ENCODE measurements at regions not wholly inside any gene's neighbourhood (a gene's known extent, or its start where the extent isn't known, plus 50 kb on each side); places are given as distances from the start of the nearest gene placed in this dataset.

- DNase-seq (ENCODE audit: low read depth, low spot score) = no peak
- peaks cover 10% of the 10 kb centered on the region; the same call in 1 of the 2 replicates for H3K9me3 ChIP-seq (ENCODE audit: insufficient read depth, low read length)
- no peak for TF ChIP-seq SUZ12 (IDR thresholded peaks at IDR 0.05; ENCODE audit: extremely low read depth, insufficient read depth, insufficient read length)
- TF ChIP-seq YY1 (IDR thresholded peaks at IDR 0.05; ENCODE audit: insufficient read depth, insufficient read length) = no peak
- TF ChIP-seq ZNF274 (IDR thresholded peaks at IDR 0.05; ENCODE audit: low read depth, low read length) = no peak
- no peak overlapping the region for H3K4me3 ChIP-seq (ENCODE audit: insufficient read length, low read depth)
- no peaks in the 10 kb centered on the region for H3K36me3 ChIP-seq (ENCODE audit: insufficient read depth, insufficient read length, low read length)
- H3K4me1 ChIP-seq (ENCODE audit: insufficient read depth, insufficient read length) = no peaks in the 10 kb centered on the region
- H3K27me3 ChIP-seq (ENCODE audit: insufficient read depth, insufficient read length) = no peaks in the 10 kb centered on the region
- no peak overlapping the region for H3K9ac ChIP-seq (ENCODE audit: insufficient read length, low read depth)
These were observed 278.3 kb downstream of the CHL1 start for GRCh38 chr3:474828-475227.

DNA sequence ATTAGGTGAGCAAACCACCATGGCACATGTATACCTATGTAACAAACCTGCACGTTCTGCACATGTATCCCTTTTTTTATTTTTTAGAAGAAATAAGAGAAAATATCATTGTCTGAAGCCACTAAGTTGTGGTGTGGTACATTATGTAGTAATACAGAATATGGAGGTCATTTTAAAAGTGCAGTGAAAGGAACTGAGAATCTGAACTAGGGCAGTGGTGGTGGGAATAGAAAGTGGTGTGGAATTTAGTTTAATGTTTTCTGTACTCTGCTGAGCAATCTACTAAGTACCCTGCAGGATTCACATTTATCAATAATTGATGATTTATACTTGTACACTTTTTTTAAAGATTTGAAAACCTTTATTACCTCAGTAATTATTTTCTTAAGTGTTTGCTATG is 283.5 kb downstream of the CHL1 start:
- H3K4me1 ChIP-seq (ENCODE audit: insufficient read depth, insufficient read length) = no peaks in the 10 kb centered on the region
- TF ChIP-seq SUZ12 (IDR thresholded peaks at IDR 0.05; ENCODE audit: extremely low read depth, insufficient read depth, insufficient read length) (no peak), ZNF274 (IDR thresholded peaks at IDR 0.05; ENCODE audit: low read depth, low read length) (no peak), YY1 (IDR thresholded peaks at IDR 0.05; ENCODE audit: insufficient read depth, insufficient read length) (no peak)
- H3K9ac ChIP-seq (ENCODE audit: insufficient read length, low read depth) = no peak overlapping the region
- H3K4me3 ChIP-seq (ENCODE audit: insufficient read length, low read depth) = no peak overlapping the region
- H3K27me3 ChIP-seq (ENCODE audit: insufficient read depth, insufficient read length) = peaks cover 7% of the 10 kb centered on the region
- no peak for DNase-seq (ENCODE audit: low read depth, low spot score)
- H3K9me3 ChIP-seq (ENCODE audit: insufficient read depth, low read length) = no peaks in the 10 kb centered on the region
- H3K36me3 ChIP-seq (ENCODE audit: insufficient read depth, insufficient read length, low read length) = no peaks in the 10 kb centered on the region

- no peaks in the 10 kb centered on the region for H3K4me1 ChIP-seq (ENCODE audit: insufficient read depth, insufficient read length)
- H3K36me3 ChIP-seq (ENCODE audit: insufficient read depth, insufficient read length, low read length) = no peaks in the 10 kb centered on the region
- H3K27me3 ChIP-seq (ENCODE audit: insufficient read depth, insufficient read length) = peaks cover 7% of the 10 kb centered on the region
- H3K9ac ChIP-seq (ENCODE audit: insufficient read length, low read depth) = no peak overlapping the region
- no peak for DNase-seq (ENCODE audit: low read depth, low spot score)
- H3K4me3 ChIP-seq (ENCODE audit: insufficient read length, low read depth) = no peak overlapping the region
- no peak for TF ChIP-seq SUZ12 (IDR thresholded peaks at IDR 0.05; ENCODE audit: extremely low read depth, insufficient read depth, insufficient read length)
- no peak for TF ChIP-seq YY1 (IDR thresholded peaks at IDR 0.05; ENCODE audit: insufficient read depth, insufficient read length)
- no peak for TF ChIP-seq ZNF274 (IDR thresholded peaks at IDR 0.05; ENCODE audit: low read depth, low read length)
- H3K9me3 ChIP-seq (ENCODE audit: insufficient read depth, low read length) = no peaks in the 10 kb centered on the region
These were observed 284.5 kb downstream of the CHL1 start for GRCh38 chr3:481111-481510.

DNA sequence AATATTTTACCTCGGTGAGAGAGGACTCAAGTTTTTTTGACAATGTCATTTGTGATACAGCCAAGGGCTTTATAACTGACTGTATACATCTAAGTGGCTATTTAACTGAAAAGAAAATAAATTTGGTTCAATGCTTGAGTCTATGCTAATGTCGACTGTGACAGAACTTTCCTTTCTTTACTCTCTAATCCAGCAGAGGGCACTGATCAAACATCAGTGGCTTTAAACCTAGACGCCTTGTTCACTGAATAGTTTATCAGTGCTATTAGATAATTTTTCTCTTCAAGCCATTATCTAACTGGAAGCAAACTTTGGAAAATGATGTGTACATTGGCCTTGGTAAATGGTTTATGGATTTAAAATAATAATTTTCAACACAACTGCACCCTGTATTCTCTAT is 285.1 kb downstream of the CHL1 start:
- DNase-seq (ENCODE audit: low read depth, low spot score) = no peak
- no peak for TF ChIP-seq ZNF274 (IDR thresholded peaks at IDR 0.05; ENCODE audit: low read depth, low read length)
- no peak for TF ChIP-seq SUZ12 (IDR thresholded peaks at IDR 0.05; ENCODE audit: extremely low read depth, insufficient read depth, insufficient read length)
- TF ChIP-seq YY1 (IDR thresholded peaks at IDR 0.05; ENCODE audit: insufficient read depth, insufficient read length) = no peak
- Histone ChIP-seq H3K4me1 (ENCODE audit: insufficient read depth, insufficient read length) (no peaks in the 10 kb centered on the region), H3K27me3 (ENCODE audit: insufficient read depth, insufficient read length) (peaks cover 7% of the 10 kb centered on the region), H3K9ac (ENCODE audit: insufficient read length, low read depth) (no peak overlapping the region), H3K36me3 (ENCODE audit: insufficient read depth, insufficient read length, low read length) (no peaks in the 10 kb centered on the region), H3K9me3 (ENCODE audit: insufficient read depth, low read length) (no peaks in the 10 kb centered on the region), H3K4me3 (ENCODE audit: insufficient read length, low read depth) (no peak overlapping the region)

DNA sequence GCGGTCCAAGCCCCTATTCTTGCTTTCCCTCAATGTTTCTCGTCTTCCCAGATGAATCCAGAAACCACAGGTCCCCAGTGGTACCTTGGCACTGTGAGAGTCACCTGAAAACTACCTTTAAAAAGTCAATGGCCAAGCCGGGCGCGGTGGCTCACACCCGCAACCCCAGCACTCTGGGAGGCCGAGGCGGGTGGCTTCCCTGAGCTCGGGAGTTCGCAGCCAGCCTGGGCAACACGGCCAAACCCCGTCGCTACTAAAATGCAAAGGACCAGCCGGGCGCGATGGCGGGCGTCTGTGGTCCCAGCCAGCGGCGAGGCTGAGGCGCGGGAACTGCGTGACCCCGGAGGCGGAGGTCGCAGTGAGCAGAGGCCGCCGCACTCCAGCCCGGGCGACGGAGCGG is 285.9 kb downstream of the CHL1 start:
- no peak overlapping the region for H3K9ac ChIP-seq (ENCODE audit: insufficient read length, low read depth)
- TF ChIP-seq ZNF274 (IDR thresholded peaks at IDR 0.05; ENCODE audit: low read depth, low read length) (no peak), YY1 (IDR thresholded peaks at IDR 0.05; ENCODE audit: insufficient read depth, insufficient read length) (no peak), SUZ12 (IDR thresholded peaks at IDR 0.05; ENCODE audit: extremely low read depth, insufficient read depth, insufficient read length) (no peak)
- H3K9me3 ChIP-seq (ENCODE audit: insufficient read depth, low read length) = no peaks in the 10 kb centered on the region
- H3K27me3 ChIP-seq (ENCODE audit: insufficient read depth, insufficient read length) = peaks cover 7% of the 10 kb centered on the region
- DNase-seq (ENCODE audit: low read depth, low spot score) = no peak
- no peak overlapping the region for H3K4me3 ChIP-seq (ENCODE audit: insufficient read length, low read depth)
- no peaks in the 10 kb centered on the region for H3K4me1 ChIP-seq (ENCODE audit: insufficient read depth, insufficient read length)
- H3K36me3 ChIP-seq (ENCODE audit: insufficient read depth, insufficient read length, low read length) = no peaks in the 10 kb centered on the region

DNA sequence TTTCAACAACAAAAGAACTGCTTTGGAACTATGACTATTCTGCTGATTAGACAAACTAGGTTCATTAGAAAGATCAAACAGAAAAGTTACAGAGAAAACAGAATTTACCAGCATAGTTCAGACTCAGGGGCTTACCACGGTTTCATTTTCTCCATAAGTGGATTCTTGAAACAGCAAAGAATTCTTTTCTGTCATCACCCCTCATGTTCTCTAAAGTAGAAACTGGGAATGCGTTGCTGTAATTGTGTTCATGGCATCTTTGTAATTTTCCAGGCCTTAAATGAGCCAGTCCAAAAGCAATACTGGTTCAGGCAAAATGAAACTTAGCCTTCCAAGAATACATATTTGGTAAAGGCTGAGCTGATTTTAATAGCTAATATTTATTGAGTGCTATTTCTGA is 287.8 kb downstream of the CHL1 start:
- Histone ChIP-seq H3K27me3 (ENCODE audit: insufficient read depth, insufficient read length) (peaks cover 7% of the 10 kb centered on the region), H3K36me3 (ENCODE audit: insufficient read depth, insufficient read length, low read length) (no peaks in the 10 kb centered on the region), H3K4me1 (ENCODE audit: insufficient read depth, insufficient read length) (no peaks in the 10 kb centered on the region), H3K4me3 (ENCODE audit: insufficient read length, low read depth) (no peak overlapping the region), H3K9me3 (ENCODE audit: insufficient read depth, low read length) (no peaks in the 10 kb centered on the region), H3K9ac (ENCODE audit: insufficient read length, low read depth) (no peak overlapping the region)
- TF ChIP-seq ZNF274 (IDR thresholded peaks at IDR 0.05; ENCODE audit: low read depth, low read length) = no peak
- TF ChIP-seq SUZ12 (IDR thresholded peaks at IDR 0.05; ENCODE audit: extremely low read depth, insufficient read depth, insufficient read length) = no peak
- TF ChIP-seq YY1 (IDR thresholded peaks at IDR 0.05; ENCODE audit: insufficient read depth, insufficient read length) = no peak
- no peak for DNase-seq (ENCODE audit: low read depth, low spot score)

DNA sequence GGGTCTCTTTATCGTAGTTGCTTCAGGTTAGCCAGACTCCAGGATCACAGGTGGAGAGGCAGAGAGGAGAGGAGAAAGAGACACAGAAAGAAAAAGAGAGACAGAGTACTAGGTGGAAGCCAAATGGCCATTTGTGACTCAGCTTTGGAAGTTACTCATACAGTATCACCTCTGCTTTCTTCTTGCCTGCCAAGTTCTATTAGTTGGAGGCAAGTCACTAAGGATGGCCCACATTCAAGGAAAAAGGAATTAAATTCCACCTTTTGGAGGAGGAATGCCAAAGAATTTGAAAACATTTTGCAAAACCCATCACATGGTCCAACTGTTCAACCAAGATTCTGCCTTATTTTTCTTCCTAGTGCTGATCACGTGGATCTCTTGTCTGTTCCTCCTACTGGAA is 291.1 kb downstream of the CHL1 start:
- H3K27me3 ChIP-seq (ENCODE audit: insufficient read depth, insufficient read length) = peaks cover 5% of the 10 kb centered on the region
- no peaks in the 10 kb centered on the region for H3K9me3 ChIP-seq (ENCODE audit: insufficient read depth, low read length)
- TF ChIP-seq ZNF274 (IDR thresholded peaks at IDR 0.05; ENCODE audit: low read depth, low read length) (no peak), SUZ12 (IDR thresholded peaks at IDR 0.05; ENCODE audit: extremely low read depth, insufficient read depth, insufficient read length) (no peak), YY1 (IDR thresholded peaks at IDR 0.05; ENCODE audit: insufficient read depth, insufficient read length) (no peak)
- no peak overlapping the region for H3K4me3 ChIP-seq (ENCODE audit: insufficient read length, low read depth)
- DNase-seq (ENCODE audit: low read depth, low spot score) = no peak
- no peak overlapping the region for H3K9ac ChIP-seq (ENCODE audit: insufficient read length, low read depth)
- H3K36me3 ChIP-seq (ENCODE audit: insufficient read depth, insufficient read length, low read length) = no peaks in the 10 kb centered on the region
- no peaks in the 10 kb centered on the region for H3K4me1 ChIP-seq (ENCODE audit: insufficient read depth, insufficient read length)

Measured in NT2/D1 (cell line).